NCI-H2081 (cell line): ENCODE measurements at regions not wholly inside any gene's neighbourhood (a gene's known extent, or its start where the extent isn't known, plus 50 kb on each side); places are given as distances from the start of the nearest gene placed in this dataset.

Experiments used
- DNase-seq, 2 experiments: peaks; one replicate each; lab custom pipeline; 2025; lab: John Stamatoyannopoulos, UW

DNA sequence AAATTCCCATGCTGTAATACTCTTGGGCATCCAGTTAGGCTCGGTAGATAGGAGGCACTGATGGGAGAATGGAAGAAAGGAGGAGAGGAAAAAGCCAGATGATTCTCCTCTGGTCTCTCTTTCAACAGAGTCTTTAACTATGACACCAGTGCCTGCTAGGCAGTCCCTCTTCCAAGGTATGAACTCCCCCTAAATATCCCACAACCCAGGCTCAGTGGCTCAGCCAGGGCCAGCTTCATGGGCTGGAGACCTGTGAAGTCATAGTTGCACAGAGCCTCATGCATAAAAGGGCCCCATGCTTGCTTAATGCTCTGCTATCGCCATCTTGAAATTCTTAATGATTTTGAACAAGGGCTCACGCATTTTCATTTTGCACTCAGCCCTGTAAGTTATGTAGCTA is 869.2 kb upstream of the GCFC2 start:
- DNase-seq: no peak

DNA sequence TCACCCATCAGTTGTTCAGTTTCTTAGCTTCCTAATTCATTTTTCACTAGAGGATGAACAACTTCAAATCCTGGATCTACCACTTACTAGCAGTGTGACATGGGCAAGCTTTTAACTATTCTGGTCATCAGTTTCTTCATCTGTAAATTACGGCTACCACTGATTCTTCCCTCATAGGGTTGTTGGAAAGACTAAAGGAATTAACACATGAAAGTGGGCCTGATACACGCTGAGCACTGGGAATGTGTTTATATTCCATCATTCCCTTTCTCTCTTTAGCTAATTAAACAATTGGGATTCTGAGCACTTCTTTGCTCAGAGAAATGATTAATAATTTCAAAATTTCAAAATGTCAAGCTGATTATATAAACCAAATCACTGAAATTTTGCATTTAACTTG is 862.3 kb upstream of the GCFC2 start:
- no peak for DNase-seq

DNA sequence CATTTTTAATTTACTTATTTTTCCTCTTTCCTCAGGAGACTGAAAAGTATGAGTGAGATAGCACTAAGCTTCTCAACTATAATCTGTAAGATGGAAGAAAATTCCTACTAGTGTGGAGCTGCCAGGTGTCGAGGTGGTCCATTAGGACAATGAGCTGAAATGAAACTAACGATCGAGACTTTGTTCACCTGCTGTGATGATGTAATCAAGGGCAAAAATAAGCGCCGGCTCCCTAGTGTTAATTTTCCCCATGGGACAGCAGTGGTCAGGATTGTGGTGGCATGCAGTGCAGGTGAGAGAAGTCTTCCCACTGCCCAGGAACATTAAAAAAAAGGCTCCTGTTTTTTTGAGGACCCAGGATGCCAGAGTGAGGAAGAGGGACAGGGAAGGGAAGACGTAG is 859.1 kb upstream of the GCFC2 start:
- DNase-seq: no peak

DNA sequence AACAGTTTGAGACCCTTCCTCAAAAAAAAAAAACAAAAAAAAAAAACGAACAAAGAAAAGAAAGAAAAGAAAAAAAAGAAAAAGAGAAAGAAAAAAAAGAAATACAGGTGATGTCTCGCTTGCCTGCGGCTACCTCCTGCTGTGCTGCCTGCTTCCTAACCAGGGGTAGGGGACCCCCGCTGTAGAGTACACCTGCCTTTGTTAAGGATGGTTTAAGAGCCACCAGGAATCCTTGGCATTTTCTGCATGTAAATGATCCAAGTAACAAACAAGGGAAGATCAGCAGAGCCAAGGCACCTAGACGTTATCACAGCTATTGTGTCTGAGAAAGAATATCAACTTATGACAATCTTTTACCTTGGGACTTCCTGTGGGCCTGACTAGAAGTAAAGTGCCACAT is 856.8 kb upstream of the GCFC2 start:
- DNase-seq: no peak

DNA sequence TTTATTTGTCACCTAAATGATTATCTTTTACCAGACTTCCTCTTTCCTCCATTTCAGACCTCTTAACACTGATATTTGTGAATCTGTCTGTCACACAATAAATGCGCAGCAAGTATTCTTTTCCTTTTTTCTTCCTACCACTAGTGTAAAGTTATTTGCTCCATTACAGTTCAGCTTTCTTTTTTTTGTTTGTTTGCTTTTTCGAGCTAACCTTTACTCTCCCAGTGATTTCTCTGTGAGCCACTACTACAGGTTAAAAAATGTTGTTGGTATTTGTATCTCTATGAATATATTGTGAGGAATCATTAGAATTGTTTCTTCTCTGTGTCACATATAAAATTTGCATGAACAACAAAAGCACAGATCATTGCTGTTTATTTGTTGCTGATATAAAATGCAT is 854.0 kb upstream of the GCFC2 start:
- no peak for DNase-seq

DNA sequence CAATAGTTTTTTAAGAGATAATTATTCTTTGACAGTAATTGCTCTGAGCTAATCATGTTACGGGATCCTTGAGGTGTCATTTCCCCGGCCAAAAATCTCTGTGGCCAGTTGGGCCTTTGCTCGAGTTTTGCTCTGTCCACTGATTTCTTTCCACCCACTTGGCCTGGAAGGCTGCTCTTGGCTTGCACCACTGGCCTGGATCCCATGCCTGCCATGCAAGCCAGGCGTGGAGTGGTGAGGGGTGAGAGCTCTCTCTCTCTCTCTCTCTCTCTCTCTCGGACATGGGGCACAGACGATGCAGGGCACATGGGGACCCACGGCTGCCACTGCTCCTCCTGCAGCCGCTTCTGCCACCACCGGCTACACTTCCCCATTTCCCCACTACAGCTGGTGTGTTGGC is 853.0 kb upstream of the GCFC2 start:
- DNase-seq: no peak

DNA sequence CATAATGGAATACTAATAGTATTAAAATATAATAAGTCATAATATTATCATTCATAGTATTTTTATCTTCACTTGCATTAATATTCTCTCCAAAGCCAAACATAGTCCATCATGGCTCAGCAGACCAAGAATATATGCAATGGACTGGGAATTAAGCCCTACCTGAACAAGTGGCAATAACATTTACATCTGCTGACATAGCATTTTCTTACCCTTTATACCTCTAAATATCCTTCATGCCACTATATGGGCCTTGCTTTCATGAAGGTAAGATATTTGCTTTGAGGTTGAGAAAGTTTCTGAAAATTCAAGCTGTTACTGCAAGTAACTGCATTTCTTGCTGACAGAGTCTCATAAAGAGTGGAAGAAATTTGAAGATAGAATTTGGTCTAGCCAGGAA is 847.4 kb upstream of the GCFC2 start:
- no peak for DNase-seq

DNA sequence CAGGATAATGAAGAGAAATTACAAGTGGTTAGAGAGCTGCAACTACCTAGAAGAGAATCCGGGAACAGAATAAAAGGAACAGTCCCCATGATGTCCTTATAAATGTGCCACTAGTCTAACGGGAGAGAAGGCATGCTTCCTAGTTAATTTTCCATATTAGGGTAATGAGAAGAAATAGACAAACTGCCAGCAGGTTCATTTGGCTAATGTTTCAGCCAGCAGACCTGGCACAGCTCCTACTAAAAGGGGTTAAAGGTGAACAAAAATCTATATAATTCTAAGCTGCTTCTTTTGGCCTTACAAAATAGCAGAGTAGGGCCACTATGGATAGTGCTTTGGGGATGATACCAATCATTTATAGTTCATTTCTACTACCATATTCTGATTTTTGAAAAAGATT is 845.3 kb upstream of the GCFC2 start:
- DNase-seq: no peak

DNA sequence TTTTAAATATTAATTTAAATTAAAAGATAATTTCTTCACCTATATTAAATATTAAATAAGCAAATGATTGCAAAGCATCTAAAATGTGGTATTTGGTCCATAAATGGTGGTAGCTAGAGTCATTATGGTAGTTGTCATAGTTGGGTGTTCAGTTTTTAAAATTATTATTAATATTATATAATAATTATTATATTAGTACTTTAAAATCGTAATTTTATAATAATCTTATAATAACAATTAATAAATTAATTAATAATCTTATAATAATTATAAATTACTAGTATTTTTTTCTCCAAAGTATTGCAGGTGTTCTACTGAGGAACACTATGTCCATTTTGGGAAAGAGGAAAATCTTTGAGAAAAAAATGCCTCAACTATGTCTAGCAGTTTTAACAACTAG is 835.5 kb upstream of the GCFC2 start:
- no peak for DNase-seq

DNA sequence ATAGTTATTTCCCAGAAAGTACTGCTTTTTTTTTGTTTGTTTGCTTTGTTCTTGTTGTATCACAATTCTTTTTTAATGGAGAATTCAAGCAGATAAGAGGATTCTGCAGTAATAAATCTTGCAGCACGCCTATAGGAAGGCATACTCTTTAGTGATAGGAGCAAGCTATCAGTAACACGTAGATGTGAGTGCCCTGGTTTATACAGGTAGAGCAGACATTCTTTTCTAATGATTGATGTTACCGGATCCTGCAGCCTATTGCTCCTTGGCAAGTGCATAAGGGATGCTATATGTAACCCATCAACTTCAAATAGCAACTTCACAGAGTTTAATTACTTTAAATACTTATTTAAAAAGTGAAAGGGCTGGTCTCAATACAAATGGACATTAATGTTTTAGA is 834.2 kb upstream of the GCFC2 start:
- no peak for DNase-seq

- no peak for DNase-seq
These were observed 806.8 kb upstream of the GCFC2 start for GRCh38 chr2:76517574-76517909.

DNA sequence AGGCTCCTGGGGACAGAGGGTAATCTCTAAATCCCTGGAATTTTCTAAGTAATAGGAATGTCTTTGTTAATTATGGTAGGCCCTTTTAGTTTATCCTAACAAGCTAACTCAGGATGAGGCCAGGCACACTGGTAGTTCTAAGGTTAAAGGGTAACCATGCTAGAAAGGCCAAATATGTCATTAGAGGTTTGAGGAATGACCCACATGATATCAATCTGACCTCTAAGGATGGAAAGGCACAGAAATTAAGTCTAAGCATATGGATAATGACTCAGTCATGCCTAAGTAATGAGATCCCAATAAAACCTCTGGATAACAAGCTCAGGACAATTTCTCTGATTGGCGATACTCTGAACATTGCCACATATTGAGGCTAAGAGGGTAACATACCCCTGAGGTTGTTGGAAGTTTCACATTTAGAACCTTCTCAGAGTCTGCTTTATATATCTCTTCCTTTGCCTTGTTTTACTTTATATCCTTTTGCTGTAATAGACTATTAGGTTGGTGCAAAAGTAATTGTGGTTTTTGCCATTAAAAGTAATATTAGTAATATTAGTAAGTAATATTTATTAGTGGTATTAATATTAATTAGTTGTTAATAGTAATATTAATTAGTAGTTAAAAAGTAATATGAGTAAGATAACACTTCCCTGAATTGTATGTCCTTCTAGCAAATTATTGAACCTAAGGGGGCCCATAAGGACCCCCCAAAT is 806.3 kb upstream of the GCFC2 start:
- DNase-seq: no peak

DNA sequence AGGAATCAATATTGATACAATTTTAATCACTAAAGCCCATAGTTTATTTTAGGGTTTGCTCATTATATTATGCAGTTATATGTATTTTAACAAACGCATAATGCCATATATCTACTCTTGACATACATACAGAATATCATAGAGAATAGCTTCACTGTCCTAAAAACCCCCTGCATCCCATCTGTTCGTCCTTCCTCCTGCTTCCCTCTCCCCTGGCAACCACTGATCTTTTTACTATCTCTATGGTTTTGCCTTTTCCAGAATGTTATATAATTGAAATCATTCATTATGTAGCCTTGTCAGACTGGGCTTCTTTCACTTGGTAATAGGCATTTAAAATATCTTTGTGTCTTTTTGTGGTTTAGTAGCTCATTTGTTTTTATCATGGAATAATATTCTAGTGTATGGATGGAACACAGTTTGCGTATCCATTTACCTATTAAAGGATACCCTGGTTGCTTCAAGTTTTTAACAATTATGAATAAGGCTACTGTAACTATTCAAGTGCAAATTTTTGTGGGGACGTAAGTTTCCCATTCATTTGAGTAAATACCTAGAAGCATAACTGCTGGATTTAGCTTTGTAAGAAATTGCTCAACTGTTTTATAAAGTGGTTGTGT is 801.6 kb upstream of the GCFC2 start:
- no peak for DNase-seq

DNA sequence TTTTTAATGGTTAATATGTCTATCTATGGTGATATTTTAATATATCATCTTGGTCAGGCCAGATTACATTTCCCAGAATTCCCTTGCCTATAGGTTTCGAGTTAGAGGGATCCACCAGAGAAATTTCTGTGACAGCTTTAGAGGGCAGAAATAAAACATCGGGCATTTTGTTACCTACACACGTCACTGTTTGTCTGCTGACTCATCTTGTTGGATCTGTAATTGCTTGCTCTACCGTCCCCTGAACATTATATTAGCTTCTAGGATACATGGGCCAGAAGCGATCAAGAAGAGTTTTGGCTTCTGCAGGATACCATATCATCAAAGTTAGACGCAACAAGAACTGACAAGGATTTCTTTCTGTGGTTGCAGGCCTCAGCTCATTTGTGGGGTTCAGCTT is 795.8 kb upstream of the GCFC2 start:
- no peak for DNase-seq

- no peak for DNase-seq
These were observed 790.9 kb upstream of the GCFC2 start for GRCh38 chr2:76501641-76502040.

DNA sequence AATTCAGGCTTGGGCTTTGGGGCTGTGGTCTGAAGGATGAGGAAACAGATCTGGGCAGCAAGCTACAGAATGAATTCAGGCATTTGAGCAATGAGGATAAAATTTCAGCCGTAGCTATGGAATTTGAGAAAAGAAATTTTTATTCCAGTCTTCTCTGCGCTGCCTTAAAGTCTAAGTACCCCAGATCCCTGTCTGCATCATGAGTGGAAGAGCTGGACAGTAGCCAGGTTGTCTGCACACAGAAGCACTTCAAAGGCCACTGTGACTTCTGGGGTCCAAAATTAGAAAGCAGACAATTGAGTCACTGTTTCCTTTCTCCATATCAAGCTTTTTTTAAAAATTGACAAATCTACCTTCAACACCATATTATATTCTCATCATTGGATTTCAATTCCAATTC is 787.6 kb upstream of the GCFC2 start:
- DNase-seq: no peak

GRCh38 chr2:76491503-76491902 is 780.8 kb upstream of the GCFC2 start:
- DNase-seq: no peak

- DNase-seq: peak in 1 of 2 experiments; percentile 43
These were observed 767.7 kb upstream of the GCFC2 start for GRCh38 chr2:76478266-76479035.

DNA sequence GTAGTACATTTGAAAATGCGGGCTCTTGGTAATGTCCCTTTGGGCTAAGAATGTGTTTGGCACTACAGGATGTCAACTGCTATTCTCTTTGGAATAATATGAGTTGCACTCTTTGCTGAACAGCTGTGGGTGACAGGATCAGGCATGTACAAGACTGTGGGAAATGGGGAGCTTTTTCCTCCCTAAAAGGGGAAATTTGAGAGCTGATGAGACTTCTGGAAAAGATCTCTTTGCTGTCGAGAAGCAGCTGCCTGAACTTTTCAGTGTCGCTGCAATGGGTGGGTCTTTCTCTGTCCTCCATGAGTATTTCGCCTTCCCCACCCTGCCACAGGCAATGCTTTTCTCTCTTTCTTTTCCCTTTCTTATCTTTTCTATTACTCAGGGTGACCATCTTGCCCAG is 762.2 kb upstream of the GCFC2 start:
- no peak for DNase-seq

DNA sequence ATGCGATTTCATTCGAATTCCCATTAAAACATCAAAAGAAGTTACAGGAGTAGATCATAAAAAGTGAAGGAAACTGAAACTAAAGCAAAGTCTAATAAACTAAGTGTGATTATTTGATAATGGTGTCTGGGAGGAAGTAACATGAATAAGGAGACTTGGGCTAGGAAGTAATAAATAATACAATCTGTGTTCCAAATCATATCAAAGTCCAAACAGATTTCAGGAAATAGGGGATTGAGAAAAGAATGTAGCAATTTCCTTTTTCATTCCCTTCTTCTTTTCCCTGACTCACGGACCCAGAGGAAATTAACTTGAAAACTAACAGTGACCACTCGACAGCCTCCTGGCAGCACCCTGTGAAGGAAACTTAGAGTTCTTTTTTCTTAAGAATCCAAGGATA is 758.4 kb upstream of the GCFC2 start:
- no peak for DNase-seq

DNA sequence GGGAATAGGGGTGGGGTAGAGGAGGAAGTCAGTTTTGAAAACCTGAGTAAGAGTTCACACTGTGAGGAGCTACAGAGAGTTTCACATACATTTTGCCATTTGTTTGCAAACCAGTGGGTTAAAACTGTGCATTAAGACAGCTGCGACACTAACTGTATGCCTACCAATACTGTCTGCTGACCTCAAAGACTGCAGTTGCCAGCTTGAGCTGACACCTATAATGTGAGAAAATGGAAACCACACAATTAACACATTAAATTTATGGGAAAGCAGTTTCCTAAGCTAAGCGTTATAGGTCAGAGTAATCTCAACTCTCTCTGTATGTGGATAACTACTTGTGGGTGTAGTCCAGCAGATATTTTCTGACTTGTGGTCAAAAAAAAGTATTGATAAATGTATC is 756.6 kb upstream of the GCFC2 start:
- DNase-seq: peak in 1 of 2 experiments; percentile 12

GRCh38 chr2:76464310-76464709 is 753.6 kb upstream of the GCFC2 start:
- no peak for DNase-seq

GRCh38 chr2:76461431-76461830 is 750.7 kb upstream of the GCFC2 start:
- DNase-seq: no peak

- no peak for DNase-seq
These were observed 745.2 kb upstream of the GCFC2 start for GRCh38 chr2:76455910-76456309.
